ENCODE measurements at regions not wholly inside any gene's neighbourhood (a gene's known extent, or its start where the extent isn't known, plus 50 kb on each side); places are given as distances from the start of the nearest gene placed in this dataset.

- Histone ChIP-seq H3K9me3 (peaks cover 0 to 29% (median 2%) of the 10 kb centered on the region in 3 donors), H3K4me1 (no peaks in the 10 kb centered on the region), H3K27me3 (no peaks in the 10 kb centered on the region), H3K27ac (no peak overlapping the region), H3K4me3 (no peak overlapping the region), H3K36me3 (no peaks in the 10 kb centered on the region)
- WGBS, 2 donors (ENCODE audit: low coverage in 1 of 2): 72 to 79% methylated on average over 4 of the region's 4 CpGs
- TF ChIP-seq, protein P1, sequence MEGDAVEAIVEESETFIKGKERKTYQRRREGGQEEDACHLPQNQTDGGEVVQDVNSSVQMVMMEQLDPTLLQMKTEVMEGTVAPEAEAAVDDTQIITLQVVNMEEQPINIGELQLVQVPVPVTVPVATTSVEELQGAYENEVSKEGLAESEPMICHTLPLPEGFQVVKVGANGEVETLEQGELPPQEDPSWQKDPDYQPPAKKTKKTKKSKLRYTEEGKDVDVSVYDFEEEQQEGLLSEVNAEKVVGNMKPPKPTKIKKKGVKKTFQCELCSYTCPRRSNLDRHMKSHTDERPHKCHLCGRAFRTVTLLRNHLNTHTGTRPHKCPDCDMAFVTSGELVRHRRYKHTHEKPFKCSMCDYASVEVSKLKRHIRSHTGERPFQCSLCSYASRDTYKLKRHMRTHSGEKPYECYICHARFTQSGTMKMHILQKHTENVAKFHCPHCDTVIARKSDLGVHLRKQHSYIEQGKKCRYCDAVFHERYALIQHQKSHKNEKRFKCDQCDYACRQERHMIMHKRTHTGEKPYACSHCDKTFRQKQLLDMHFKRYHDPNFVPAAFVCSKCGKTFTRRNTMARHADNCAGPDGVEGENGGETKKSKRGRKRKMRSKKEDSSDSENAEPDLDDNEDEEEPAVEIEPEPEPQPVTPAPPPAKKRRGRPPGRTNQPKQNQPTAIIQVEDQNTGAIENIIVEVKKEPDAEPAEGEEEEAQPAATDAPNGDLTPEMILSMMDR (IDR thresholded peaks at IDR 0.05): no peak
- TF ChIP-seq POLR2A (IDR thresholded peaks at IDR 0.05): no peak
- no peak for TF ChIP-seq EP300 (IDR thresholded peaks at IDR 0.05)
- no peak for TF ChIP-seq POLR2AphosphoS5 (IDR thresholded peaks at IDR 0.05)
- no peak for ATAC-seq
These were observed 312.0 kb upstream of the TMC3 start for GRCh38 chr15:81686021-81686420.

DNA sequence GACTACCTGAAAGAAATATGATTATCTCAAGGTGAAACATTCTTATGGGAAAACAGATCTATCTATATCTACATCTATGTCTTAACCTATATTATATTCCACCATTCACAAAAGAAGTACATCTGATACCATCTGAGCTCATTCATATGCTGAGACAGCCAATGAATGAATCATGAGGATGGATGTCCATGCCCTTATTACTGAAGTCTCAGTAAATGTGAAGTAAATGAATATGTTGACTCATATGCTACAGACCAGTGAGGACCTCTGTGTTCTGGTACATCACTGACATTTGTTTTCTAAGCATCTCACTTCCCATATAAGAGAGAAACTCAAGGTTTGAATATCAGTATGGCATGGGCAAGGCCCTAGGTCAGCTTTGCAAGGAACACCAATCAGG, 311.2 kb upstream of the TMC3 start:
- H3K27me3 ChIP-seq: no peaks in the 10 kb centered on the region
- TF ChIP-seq POLR2A (IDR thresholded peaks at IDR 0.05) (no peak), POLR2AphosphoS5 (IDR thresholded peaks at IDR 0.05) (no peak), EP300 (IDR thresholded peaks at IDR 0.05) (no peak)
- TF ChIP-seq, protein P1 (IDR thresholded peaks at IDR 0.05): no peak
- no peak for ATAC-seq

DNA sequence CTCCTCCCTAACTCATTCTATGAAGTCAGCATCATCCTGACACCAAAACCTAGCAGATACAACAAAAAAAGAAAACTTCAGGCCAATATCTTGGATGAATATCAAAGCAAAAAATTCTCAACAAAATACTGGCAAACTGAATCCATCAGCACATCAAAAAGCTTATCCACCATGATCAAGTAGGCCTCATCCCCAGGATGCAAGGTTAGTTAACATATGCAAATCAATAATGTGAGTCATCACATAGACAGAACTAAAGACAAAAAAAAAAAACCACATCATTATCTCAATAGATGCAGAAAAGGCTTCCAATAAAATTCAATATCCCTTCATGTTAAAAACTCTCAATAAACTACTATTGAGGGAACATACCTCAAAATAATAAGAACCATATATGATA, 306.8 kb upstream of the TMC3 start:
- H3K4me1 ChIP-seq: no peaks in the 10 kb centered on the region
- H3K27me3 ChIP-seq: no peaks in the 10 kb centered on the region
- H3K27ac ChIP-seq: no peak overlapping the region
- no peak overlapping the region for H3K4me3 ChIP-seq
- H3K9me3 ChIP-seq: peaks cover 0 to 39% (median 0%) of the 10 kb centered on the region in 3 donors
- ATAC-seq: no peak
- H3K36me3 ChIP-seq: no peaks in the 10 kb centered on the region
- TF ChIP-seq, protein P1 (IDR thresholded peaks at IDR 0.05): no peak
- TF ChIP-seq EP300 (IDR thresholded peaks at IDR 0.05) (no peak), POLR2AphosphoS5 (IDR thresholded peaks at IDR 0.05) (no peak), POLR2A (IDR thresholded peaks at IDR 0.05) (no peak)

More for the DNA sequence above, 311.2 kb upstream of the TMC3 start:
- H3K4me1 ChIP-seq: no peaks in the 10 kb centered on the region
- H3K27ac ChIP-seq: no peak overlapping the region
- H3K36me3 ChIP-seq: no peaks in the 10 kb centered on the region
- H3K9me3 ChIP-seq: peaks cover 0 to 36% (median 2%) of the 10 kb centered on the region in 3 donors
- H3K4me3 ChIP-seq: no peak overlapping the region

DNA sequence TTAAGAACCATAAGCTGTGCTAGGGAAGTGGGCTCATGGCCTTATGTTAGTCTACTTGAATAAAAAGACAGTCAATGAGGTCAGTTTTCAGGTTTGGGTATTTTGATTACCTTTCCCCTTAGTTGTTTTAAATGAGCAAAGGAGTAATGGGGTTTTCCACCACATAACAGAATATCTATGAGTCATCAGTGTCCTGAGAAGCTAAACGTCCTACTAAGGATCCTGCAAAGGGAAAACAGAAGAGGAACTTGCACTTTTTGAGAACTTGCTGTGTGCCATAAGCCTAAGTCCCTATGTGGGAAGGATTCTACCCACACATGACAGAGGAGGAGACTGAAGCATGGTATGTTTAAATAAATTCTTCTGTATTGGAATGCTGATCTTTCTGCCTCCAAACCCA, 292.8 kb upstream of the TMC3 start:
- Histone ChIP-seq H3K27me3 (no peaks in the 10 kb centered on the region), H3K36me3 (no peaks in the 10 kb centered on the region), H3K4me3 (no peak overlapping the region), H3K4me1 (no peaks in the 10 kb centered on the region), H3K9me3 (no peaks in the 10 kb centered on the region), H3K27ac (no peak overlapping the region)
- no peak for ATAC-seq
- WGBS, 2 donors (ENCODE audit: low coverage in 1 of 2): 0 to 17% methylated on average over 1 of the region's 1 CpG
- TF ChIP-seq POLR2AphosphoS5 (IDR thresholded peaks at IDR 0.05) (no peak), EP300 (IDR thresholded peaks at IDR 0.05) (no peak), POLR2A (IDR thresholded peaks at IDR 0.05) (no peak)
- TF ChIP-seq, protein P1 (IDR thresholded peaks at IDR 0.05): no peak

- 56 to 62% methylated on average over 5 of the region's 5 CpGs for WGBS, 2 donors (ENCODE audit: low coverage in 1 of 2)
- ATAC-seq: no peak
These were observed 287.0 kb upstream of the TMC3 start for GRCh38 chr15:81660976-81661375.

More at GRCh38 chr15:81660976-81661375, 287.0 kb upstream of the TMC3 start:
- Histone ChIP-seq H3K36me3 (no peaks in the 10 kb centered on the region), H3K4me3 (no peak overlapping the region), H3K9me3 (no peaks in the 10 kb centered on the region), H3K4me1 (no peaks in the 10 kb centered on the region), H3K27ac (no peak overlapping the region), H3K27me3 (no peaks in the 10 kb centered on the region)
- TF ChIP-seq, protein P1 (IDR thresholded peaks at IDR 0.05): no peak

Measured in gastroesophageal sphincter (tissue), 4 donors.